OCI-LY1 (cell line): ENCODE measurements at regions not wholly inside any gene's neighbourhood (a gene's known extent, or its start where the extent isn't known, plus 50 kb on each side); places are given as distances from the start of the nearest gene placed in this dataset.

ENCODE experiments used
- EZH2 ChIP-seq: fragments of 200-600 bp; sonication (generic), shearing (Covaris generic); IDR thresholded peaks from 2 replicates; pipeline ENCODE4 v1.8.0; 2017; ENCODE audit warnings: borderline replicate concordance, mixed run types, mild to moderate bottlenecking, antibody characterized with exemption, low read length, moderate library complexity, mixed read lengths
- TF ChIP-seq, protein P1 (sequence below): fragments of 200-600 bp; sonication (generic), shearing (Covaris generic); IDR thresholded peaks from 2 replicates; pipeline ENCODE4 v1.5.1; 2017; ENCODE audit warnings: mild to moderate bottlenecking, antibody characterized with exemption, low read length, moderate library complexity, mixed read lengths

GRCh38 chr3:4078903-4079302 is 224.3 kb upstream of the SETMAR start:
- TF ChIP-seq, protein P1, sequence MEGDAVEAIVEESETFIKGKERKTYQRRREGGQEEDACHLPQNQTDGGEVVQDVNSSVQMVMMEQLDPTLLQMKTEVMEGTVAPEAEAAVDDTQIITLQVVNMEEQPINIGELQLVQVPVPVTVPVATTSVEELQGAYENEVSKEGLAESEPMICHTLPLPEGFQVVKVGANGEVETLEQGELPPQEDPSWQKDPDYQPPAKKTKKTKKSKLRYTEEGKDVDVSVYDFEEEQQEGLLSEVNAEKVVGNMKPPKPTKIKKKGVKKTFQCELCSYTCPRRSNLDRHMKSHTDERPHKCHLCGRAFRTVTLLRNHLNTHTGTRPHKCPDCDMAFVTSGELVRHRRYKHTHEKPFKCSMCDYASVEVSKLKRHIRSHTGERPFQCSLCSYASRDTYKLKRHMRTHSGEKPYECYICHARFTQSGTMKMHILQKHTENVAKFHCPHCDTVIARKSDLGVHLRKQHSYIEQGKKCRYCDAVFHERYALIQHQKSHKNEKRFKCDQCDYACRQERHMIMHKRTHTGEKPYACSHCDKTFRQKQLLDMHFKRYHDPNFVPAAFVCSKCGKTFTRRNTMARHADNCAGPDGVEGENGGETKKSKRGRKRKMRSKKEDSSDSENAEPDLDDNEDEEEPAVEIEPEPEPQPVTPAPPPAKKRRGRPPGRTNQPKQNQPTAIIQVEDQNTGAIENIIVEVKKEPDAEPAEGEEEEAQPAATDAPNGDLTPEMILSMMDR: no peak
- no peak for TF ChIP-seq EZH2
